Epidermal melanocyte (primary cell): ENCODE measurements at regions not wholly inside any gene's neighbourhood (a gene's known extent, or its start where the extent isn't known, plus 50 kb on each side); places are given as distances from the start of the nearest gene placed in this dataset.

Experiments
- DNase-seq: peaks from one replicate; pipeline ENCODE4 v3.0.0; 2011; ENCODE audit warnings: low spot score; ENCODE audit not compliant: insufficient read length

GRCh38 chr10:83863283-83863966, 275.9 kb upstream of the GHITM start:
- DNase-seq, result no peak

- DNase-seq, result no peak
Observed at GRCh38 chr10:83869898-83870297, 269.4 kb upstream of the GHITM start.

- DNase-seq, result peak; percentile 26
Observed at GRCh38 chr10:83871187-83872081, 267.9 kb upstream of the GHITM start.

GRCh38 chr10:83880252-83880791, 259.0 kb upstream of the GHITM start:
- DNase-seq, result no peak

- no peak for DNase-seq
Observed at GRCh38 chr10:83881661-83882060, 257.6 kb upstream of the GHITM start.

GRCh38 chr10:83886871-83887270, 252.4 kb upstream of the GHITM start:
- no peak for DNase-seq

- no peak for DNase-seq
Observed at GRCh38 chr10:83892737-83893136, 246.6 kb upstream of the GHITM start.

- DNase-seq, result no peak
Observed at GRCh38 chr10:83896219-83896618, 243.1 kb upstream of the GHITM start.

- DNase-seq, result no peak
Observed at GRCh38 chr10:83897626-83898025, 241.7 kb upstream of the GHITM start.

GRCh38 chr10:83908506-83908905, 230.8 kb upstream of the GHITM start:
- DNase-seq, result no peak

GRCh38 chr10:83909001-83909400, 230.3 kb upstream of the GHITM start:
- no peak for DNase-seq

GRCh38 chr10:83915801-83916200, 223.5 kb upstream of the GHITM start:
- no peak for DNase-seq

- DNase-seq, result no peak
Observed at GRCh38 chr10:83917537-83918506, 221.5 kb upstream of the GHITM start.

GRCh38 chr10:83919187-83919586, 220.1 kb upstream of the GHITM start:
- DNase-seq, result no peak

- no peak for DNase-seq
Observed at GRCh38 chr10:83921984-83922860, 217.1 kb upstream of the GHITM start.

- DNase-seq, result no peak
Observed at GRCh38 chr10:83925133-83925532, 214.2 kb upstream of the GHITM start.

- no peak for DNase-seq
Observed at GRCh38 chr10:83926606-83927005, 212.7 kb upstream of the GHITM start.

- DNase-seq, result no peak
Observed at GRCh38 chr10:83927166-83927565, 212.1 kb upstream of the GHITM start.

GRCh38 chr10:83929399-83929798, 209.9 kb upstream of the GHITM start:
- no peak for DNase-seq

GRCh38 chr10:83931669-83932068, 207.6 kb upstream of the GHITM start:
- DNase-seq, result no peak
